ENCODE measurements at regions not wholly inside any gene's neighbourhood (a gene's known extent, or its start where the extent isn't known, plus 50 kb on each side); places are given as distances from the start of the nearest gene placed in this dataset.

DNA sequence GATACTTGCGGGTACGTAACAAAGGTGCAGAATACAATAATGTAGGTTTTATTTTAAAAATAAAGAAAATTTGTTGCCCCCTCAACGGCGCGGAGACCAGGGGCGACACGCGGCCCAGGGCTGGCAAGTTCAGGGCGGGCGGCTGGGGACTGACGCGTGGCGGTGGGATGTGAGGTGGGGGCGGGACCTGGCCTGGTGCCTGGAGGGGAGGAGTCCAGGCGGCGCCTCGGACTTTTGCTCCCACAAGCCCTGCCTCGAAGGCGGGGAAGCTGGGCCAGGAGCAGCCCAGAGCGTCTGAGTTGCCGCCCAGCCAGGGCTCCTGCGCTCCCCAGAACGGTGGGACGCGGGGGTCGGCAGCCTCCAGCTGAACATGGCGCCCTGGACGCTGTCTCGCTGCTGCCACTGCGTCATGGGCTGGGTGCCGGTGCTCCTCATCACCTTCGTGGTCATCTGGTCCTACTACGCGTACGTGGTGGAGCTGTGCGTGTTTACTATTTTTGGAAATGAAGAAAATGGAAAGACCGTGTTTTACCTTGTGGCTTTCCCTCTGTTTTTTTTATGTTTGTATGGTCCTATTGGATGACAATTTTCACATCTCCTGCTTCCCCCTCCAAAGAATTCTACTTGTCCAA is 1122.8 kb upstream of the ATXN8OS start (continued):
- TF ChIP-seq CHD7 (IDR thresholded peaks at IDR 0.05; ENCODE audit: insufficient replicate concordance, low read length), result no peak

Data from H1 (cell line).